ENCODE measurements at regions not wholly inside any gene's neighbourhood (a gene's known extent, or its start where the extent isn't known, plus 50 kb on each side); places are given as distances from the start of the nearest gene placed in this dataset.

- Histone ChIP-seq H3K36me3 (no peaks in the 10 kb centered on the region), H3K9me3 (peaks cover 0 to 41% (median 19%) of the 10 kb centered on the region in 8 donors), H3K4me3 (no peak overlapping the region), H3K4me1 (no peaks in the 10 kb centered on the region), H3K27me3 (replicated peaks in 1 of 7) (no peaks in the 10 kb centered on the region), H3K27ac (no peak overlapping the region)
- DNase-seq = no peak
- WGBS, 5 donors = 31 to 60% (median 54%) methylated on average over 2 of the region's 2 CpGs
- TF ChIP-seq POLR2AphosphoS5 (IDR thresholded peaks at IDR 0.05) = no peak
- TF ChIP-seq CTCF (IDR thresholded peaks at IDR 0.05 in 8 of 11, conservative IDR thresholded peaks at IDR 0.05 in 3 of 11) = no peak
- intact Hi-C loops (cut with DNase I; ENCODE audit: low total_unique reads) = no loop called here
Measured at GRCh38 chr12:28898038-28898437, 251.0 kb upstream of the FAR2 start.

DNA sequence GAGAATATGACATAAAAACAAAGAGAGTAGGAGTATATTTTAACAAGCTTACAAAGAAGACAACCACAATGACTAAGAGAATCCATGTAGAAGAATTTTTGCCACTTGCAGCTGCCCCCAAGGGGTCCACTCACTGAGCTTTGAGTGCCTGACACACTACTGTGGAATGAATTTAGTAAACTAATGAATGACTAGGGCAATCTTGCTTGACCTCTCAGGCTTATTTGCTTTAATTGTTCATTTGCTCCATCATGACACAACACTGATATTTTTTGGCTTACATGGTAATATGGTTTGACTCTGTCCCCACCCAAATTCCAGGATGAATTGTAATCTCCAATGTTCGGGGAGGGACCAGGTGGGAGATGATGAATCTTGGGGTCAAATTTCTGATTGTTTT lies 249.1 kb upstream of the FAR2 start:
- TF ChIP-seq CTCF (IDR thresholded peaks at IDR 0.05 in 8 of 11, conservative IDR thresholded peaks at IDR 0.05 in 3 of 11) = no peak
- no peak for TF ChIP-seq POLR2AphosphoS5 (IDR thresholded peaks at IDR 0.05)
- no peak for TF ChIP-seq POLR2A (IDR thresholded peaks at IDR 0.05)
- H3K36me3 ChIP-seq = no peaks in the 10 kb centered on the region
- DNase-seq = no peak
- H3K4me3 ChIP-seq = no peak overlapping the region
- no peaks in the 10 kb centered on the region for H3K4me1 ChIP-seq
- no peaks in the 10 kb centered on the region for H3K27me3 ChIP-seq (replicated peaks in 1 of 7)
- WGBS, 5 donors = 78 to 100% (median 88%) methylated on average over 1 of the region's 1 CpG
- H3K9me3 ChIP-seq = peaks cover 0 to 41% (median 19%) of the 10 kb centered on the region in 8 donors
- intact Hi-C loops (cut with DNase I; ENCODE audit: low total_unique reads) = no loop called here
- no peak overlapping the region for H3K27ac ChIP-seq

- H3K4me3 ChIP-seq = no peak overlapping the region
- intact Hi-C loops (cut with DNase I; ENCODE audit: low total_unique reads) = no loop called here
- H3K9me3 ChIP-seq = peaks cover 0 to 49% (median 36%) of the 10 kb centered on the region in 8 donors
- 72 to 86% (median 76%) methylated on average over 1 of the region's 1 CpG for WGBS, 5 donors
- H3K27ac ChIP-seq = no peak overlapping the region
- no peaks in the 10 kb centered on the region for H3K4me1 ChIP-seq
- no peak for TF ChIP-seq CTCF (IDR thresholded peaks at IDR 0.05 in 8 of 11, conservative IDR thresholded peaks at IDR 0.05 in 3 of 11)
- TF ChIP-seq POLR2A (IDR thresholded peaks at IDR 0.05) = no peak
- TF ChIP-seq POLR2AphosphoS5 (IDR thresholded peaks at IDR 0.05) = no peak
- no peak for DNase-seq
- H3K27me3 ChIP-seq (replicated peaks in 1 of 7) = no peaks in the 10 kb centered on the region
- no peaks in the 10 kb centered on the region for H3K36me3 ChIP-seq
Measured at GRCh38 chr12:28905220-28905955, 243.7 kb upstream of the FAR2 start.

GRCh38 chr12:28908646-28909045 lies 240.4 kb upstream of the FAR2 start:
- intact Hi-C loops (cut with DNase I; ENCODE audit: low total_unique reads) = no loop called here
- Histone ChIP-seq H3K9me3 (peaks cover under 1 to 52% (median 37%) of the 10 kb centered on the region in 8 donors), H3K36me3 (no peaks in the 10 kb centered on the region), H3K27me3 (replicated peaks in 1 of 7) (no peaks in the 10 kb centered on the region), H3K4me1 (no peaks in the 10 kb centered on the region), H3K27ac (no peak overlapping the region), H3K4me3 (no peak overlapping the region)
- WGBS, 5 donors = 70 to 94% (median 87%) methylated on average over 1 of the region's 1 CpG
- TF ChIP-seq POLR2AphosphoS5 (IDR thresholded peaks at IDR 0.05) (no peak), POLR2A (IDR thresholded peaks at IDR 0.05) (no peak), CTCF (IDR thresholded peaks at IDR 0.05 in 8 of 11, conservative IDR thresholded peaks at IDR 0.05 in 3 of 11) (no peak)
- no peak for DNase-seq

Data from spleen (tissue), 11 donors.